Transverse colon (tissue), 3 donors: ENCODE measurements at regions not wholly inside any gene's neighbourhood (a gene's known extent, or its start where the extent isn't known, plus 50 kb on each side); places are given as distances from the start of the nearest gene placed in this dataset.

Source experiments
- EP300 ChIP-seq: sonication (generic); formaldehyde crosslinking; IDR thresholded peaks from one replicate; pipeline ENCODE4 v1.6.1; 2017; ENCODE audit warnings: antibody characterized with exemption, low read depth
- TF ChIP-seq, protein P1 (sequence below), 5 experiments: fragments of 200-600 bp in 3 of 5; fragments of 450-650 bp in 2 of 5; sonication (generic) in 3 of 5; IDR thresholded peaks; 1 replicate in 2 of 5; 2 replicates in 3 of 5; pipeline ENCODE4 v1.5.1; 2016 to 2017; ENCODE audit warnings: antibody characterized with exemption in 5 of 5, inconsistent platforms in 3 of 5, mild to moderate bottlenecking in 2 of 5, moderate library complexity in 1 of 5

DNA sequence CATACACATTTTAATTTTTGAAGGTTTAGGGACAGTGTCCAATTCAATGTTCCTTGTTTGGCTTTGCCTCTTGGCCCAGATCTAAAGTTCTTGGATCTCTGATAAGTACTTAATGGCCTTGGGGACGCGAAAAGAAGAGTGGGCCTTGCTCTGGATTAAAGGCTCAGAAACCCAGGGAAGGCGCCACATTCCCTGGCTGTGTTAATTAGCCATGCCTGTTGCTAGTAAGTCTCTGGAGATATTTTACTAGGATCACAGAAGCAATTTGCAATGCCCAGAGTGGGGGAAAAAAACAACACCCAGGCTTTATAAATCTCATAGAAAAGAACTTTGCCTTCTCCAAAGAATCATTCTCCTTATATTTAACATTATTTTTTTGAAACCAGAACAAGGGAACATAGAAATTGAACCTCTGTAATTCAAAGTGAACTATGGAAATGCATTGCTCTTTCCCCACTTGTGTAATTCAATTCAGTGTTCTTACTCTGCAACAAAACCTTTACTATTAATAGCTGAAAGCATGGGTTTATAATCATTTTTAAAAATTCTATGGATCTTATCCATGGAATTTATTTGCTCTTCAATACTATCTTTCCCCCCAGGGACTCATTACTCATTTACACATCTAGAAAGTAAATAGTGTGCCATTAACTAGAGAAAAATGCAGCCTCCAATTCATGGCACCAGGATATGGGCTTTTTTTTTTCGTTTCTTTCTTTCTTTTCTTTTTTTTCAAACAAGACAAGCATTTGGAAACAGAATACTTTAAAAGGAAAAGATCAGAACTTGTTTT, 172.2 kb upstream of the ANKRD55 start:
- no peak for TF ChIP-seq EP300
- TF ChIP-seq, protein P1, sequence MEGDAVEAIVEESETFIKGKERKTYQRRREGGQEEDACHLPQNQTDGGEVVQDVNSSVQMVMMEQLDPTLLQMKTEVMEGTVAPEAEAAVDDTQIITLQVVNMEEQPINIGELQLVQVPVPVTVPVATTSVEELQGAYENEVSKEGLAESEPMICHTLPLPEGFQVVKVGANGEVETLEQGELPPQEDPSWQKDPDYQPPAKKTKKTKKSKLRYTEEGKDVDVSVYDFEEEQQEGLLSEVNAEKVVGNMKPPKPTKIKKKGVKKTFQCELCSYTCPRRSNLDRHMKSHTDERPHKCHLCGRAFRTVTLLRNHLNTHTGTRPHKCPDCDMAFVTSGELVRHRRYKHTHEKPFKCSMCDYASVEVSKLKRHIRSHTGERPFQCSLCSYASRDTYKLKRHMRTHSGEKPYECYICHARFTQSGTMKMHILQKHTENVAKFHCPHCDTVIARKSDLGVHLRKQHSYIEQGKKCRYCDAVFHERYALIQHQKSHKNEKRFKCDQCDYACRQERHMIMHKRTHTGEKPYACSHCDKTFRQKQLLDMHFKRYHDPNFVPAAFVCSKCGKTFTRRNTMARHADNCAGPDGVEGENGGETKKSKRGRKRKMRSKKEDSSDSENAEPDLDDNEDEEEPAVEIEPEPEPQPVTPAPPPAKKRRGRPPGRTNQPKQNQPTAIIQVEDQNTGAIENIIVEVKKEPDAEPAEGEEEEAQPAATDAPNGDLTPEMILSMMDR (IDR thresholded peaks at IDR 0.05): no peak
